CD4-positive, CD25-positive, alpha-beta regulatory T cell (primary cell): ENCODE measurements at regions not wholly inside any gene's neighbourhood (a gene's known extent, or its start where the extent isn't known, plus 50 kb on each side); places are given as distances from the start of the nearest gene placed in this dataset.

Experiments
- ATAC-seq, 2 donors: fragments of 150-1000 bp; cut with Tn5 transposase; one replicate each; pipeline ENCODE4 v1.10.0; 2021; ENCODE audit warnings: low read depth in 2 of 2, moderate number of reproducible peaks in 2 of 2, moderate library complexity in 1 of 2
- DNase-seq, 3 donors: peaks; one replicate each; pipeline versions ENCODE4 v3.0.0 to v3.0.0-alpha.2; 2012 to 2022; ENCODE audit warnings: mixed read lengths in 1 of 3
- H3K27ac ChIP-seq: one replicate; pipeline ENCODE4 v1.7.0; 2013; ENCODE audit warnings: mild to moderate bottlenecking, low read length; ENCODE audit not compliant: insufficient read depth, poor library complexity, severe bottlenecking
- H3K27me3 ChIP-seq: one replicate; pipeline ENCODE4 v1.7.0; 2013; ENCODE audit warnings: low read length; ENCODE audit not compliant: control insufficient read depth, insufficient read depth
- H3K36me3 ChIP-seq: one replicate; pipeline ENCODE4 v1.7.0; 2013; ENCODE audit warnings: mild to moderate bottlenecking, low read length, moderate library complexity; ENCODE audit not compliant: control insufficient read depth, insufficient read depth
- H3K4me1 ChIP-seq: 2 replicates; pipeline ENCODE4 v1.7.0; 2013; ENCODE audit warnings: mild to moderate bottlenecking, low read length; ENCODE audit not compliant: insufficient read depth, control insufficient read depth, poor library complexity, severe bottlenecking
- H3K4me3 ChIP-seq: one replicate; pipeline ENCODE4 v1.7.0; 2013; ENCODE audit warnings: low read depth, mild to moderate bottlenecking, low read length, moderate library complexity
- H3K9me3 ChIP-seq, 2 experiments: 1 replicate in 1 of 2; 2 replicates in 1 of 2; pipeline ENCODE4 v1.7.0; 2013; ENCODE audit warnings: low read length in 2 of 2, mild to moderate bottlenecking in 1 of 2, moderate library complexity in 1 of 2; ENCODE audit not compliant: control insufficient read depth in 2 of 2
- H3K27ac Mint-ChIP-seq, 3 donors: one replicate each; pipeline ENCODE4 v1.8.0; 2020 to 2022; ENCODE audit warnings: mild to moderate bottlenecking in 3 of 3, mixed read lengths in 3 of 3, moderate library complexity in 2 of 3
- H3K27me3 Mint-ChIP-seq: one replicate; pipeline ENCODE4 v1.8.0; 2022; ENCODE audit warnings: mild to moderate bottlenecking, mixed read lengths
- H3K36me3 Mint-ChIP-seq: one replicate; pipeline ENCODE4 v1.8.0; 2020; ENCODE audit warnings: mixed read lengths
- H3K4me1 Mint-ChIP-seq, 4 donors: one replicate each; pipeline ENCODE4 v1.8.0; 2020 to 2022; ENCODE audit warnings: mixed read lengths in 4 of 4, mild to moderate bottlenecking in 1 of 4
- H3K4me3 Mint-ChIP-seq, 4 donors: one replicate each; pipeline ENCODE4 v1.8.0; 2020 to 2022; ENCODE audit warnings: mild to moderate bottlenecking in 4 of 4, mixed read lengths in 4 of 4, moderate library complexity in 3 of 4
- H3K9me3 Mint-ChIP-seq, 7 donors: one replicate each; pipeline ENCODE4 v1.8.0; 2020 to 2022; ENCODE audit warnings: mixed read lengths in 7 of 7, mild to moderate bottlenecking in 3 of 7, moderate library complexity in 2 of 7

DNA sequence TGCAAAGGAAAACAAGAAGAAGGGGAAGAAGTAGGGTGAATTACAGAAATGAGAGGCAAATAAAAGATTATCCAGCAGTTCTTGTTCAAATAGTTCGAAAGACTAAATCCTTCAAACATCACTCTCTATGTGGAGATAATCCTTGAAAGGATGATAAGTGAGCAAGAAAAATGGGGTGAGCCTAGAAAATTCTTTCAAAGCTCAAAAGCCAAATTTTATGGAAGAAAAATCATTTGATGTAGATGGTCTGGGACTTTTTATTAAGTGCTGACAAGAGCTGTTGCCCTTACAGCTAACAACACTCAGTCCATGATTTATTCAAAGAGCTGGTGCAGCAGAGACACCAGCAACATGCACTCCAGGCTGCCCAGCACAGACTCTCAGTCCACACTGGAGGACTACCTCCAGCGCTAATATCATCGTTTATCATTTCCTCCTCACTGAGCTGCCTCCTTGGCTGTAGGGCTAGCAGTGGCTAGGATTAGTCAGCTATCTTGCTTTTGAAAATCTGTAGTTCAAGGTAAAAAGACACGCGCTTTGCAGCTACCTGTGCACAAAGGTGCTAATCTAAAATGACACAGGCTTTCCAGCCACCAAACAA is 264.8 kb upstream of the KIF2A start:
- no peaks in the 10 kb centered on the region for H3K27me3 ChIP-seq
- ATAC-seq (no peak), DNase-seq (no peak)
- no peak overlapping the region for H3K27ac ChIP-seq
- Mint-ChIP-seq H3K27me3 (peaks cover 5% of the 10 kb centered on the region), H3K4me3 (no peak overlapping the region), H3K36me3 (no peaks in the 10 kb centered on the region), H3K4me1 (no peaks in the 10 kb centered on the region), H3K27ac (no peak overlapping the region), H3K9me3 (peaks cover 0 to 8% (median 2%) of the 10 kb centered on the region in 7 donors)
- no peaks in the 10 kb centered on the region for H3K36me3 ChIP-seq
- no peaks in the 10 kb centered on the region for H3K9me3 ChIP-seq
- H3K4me1 ChIP-seq, result no peaks in the 10 kb centered on the region
- no peak overlapping the region for H3K4me3 ChIP-seq

DNA sequence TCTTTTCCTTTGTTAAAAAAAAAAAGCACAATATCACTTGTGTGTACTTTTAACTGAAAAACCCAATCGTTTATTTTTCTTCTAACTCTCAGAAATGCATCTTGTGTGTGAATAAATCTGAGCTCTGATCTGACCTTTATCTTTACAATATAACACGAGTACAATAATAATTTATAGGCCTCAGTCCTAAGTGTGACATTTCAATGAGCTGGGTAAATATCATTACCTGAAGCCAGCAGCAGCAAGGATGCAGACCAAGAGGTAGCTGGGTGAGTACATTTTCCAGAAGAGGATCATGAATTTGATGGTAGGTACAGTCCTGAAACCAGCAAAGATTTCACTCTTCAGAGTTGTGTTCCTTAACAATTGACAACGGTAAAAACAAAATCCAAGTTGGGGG is 264.0 kb upstream of the KIF2A start:
- H3K4me3 Mint-ChIP-seq, result no peak overlapping the region

DNA sequence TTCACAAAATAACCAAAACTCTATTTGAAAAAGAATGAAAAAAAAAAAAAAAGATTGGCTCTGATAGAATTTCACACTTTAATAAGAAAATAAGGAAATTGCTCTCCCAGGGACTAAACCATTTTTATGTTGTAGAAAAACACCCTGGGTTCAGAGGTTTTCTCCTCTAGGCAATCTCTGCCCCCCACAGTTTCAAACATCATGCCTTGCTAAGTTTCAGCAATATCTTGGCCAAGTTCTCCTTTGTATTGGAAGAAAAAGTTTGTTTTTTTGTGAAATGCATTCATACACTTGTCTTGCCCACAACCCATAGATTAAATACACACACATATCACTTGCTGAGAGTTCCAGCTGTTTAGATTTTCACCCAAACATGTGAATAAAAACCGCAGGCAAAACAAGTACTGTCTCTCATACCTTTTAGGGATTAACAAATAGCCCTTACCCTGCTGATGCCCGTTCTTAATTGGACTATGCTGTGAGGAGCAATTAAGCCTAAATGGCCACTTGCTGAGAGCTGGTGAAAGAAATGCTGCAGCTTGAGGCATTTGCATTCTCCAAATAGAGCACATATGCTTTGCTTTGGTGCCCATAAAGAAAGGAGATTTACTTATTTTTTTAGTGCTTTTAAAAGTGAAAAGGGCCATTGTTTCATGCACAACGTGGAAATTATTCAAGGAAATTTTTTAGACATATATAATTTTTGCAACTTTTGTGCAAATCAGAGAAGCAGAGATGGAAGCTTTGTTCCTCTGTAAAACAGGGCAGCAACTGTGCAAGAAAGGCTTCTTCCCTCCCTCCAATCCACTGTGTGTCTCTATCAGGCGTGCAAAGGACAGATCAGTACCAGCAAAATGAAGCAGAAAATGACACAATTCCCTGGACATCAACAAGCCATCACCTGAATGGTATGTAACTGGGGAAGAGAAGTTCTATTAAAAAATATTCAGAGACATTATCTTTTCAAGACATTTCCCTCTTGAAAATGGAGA is 262.4 kb upstream of the KIF2A start:
- Mint-ChIP-seq H3K4me1 (no peaks in the 10 kb centered on the region), H3K27ac (no peak overlapping the region), H3K27me3 (peaks cover 11% of the 10 kb centered on the region), H3K4me3 (no peak overlapping the region), H3K9me3 (peaks cover 0 to 9% (median 5%) of the 10 kb centered on the region in 7 donors), H3K36me3 (no peaks in the 10 kb centered on the region)
- H3K36me3 ChIP-seq, result no peaks in the 10 kb centered on the region
- no peaks in the 10 kb centered on the region for H3K27me3 ChIP-seq
- no peaks in the 10 kb centered on the region for H3K4me1 ChIP-seq
- H3K27ac ChIP-seq, result no peak overlapping the region
- DNase-seq, result no peak
- no peak for ATAC-seq
- H3K9me3 ChIP-seq, result no peaks in the 10 kb centered on the region
- H3K4me3 ChIP-seq, result no peak overlapping the region

More for the DNA sequence above, 264.0 kb upstream of the KIF2A start:
- H3K27me3 ChIP-seq, result no peaks in the 10 kb centered on the region
- H3K27ac ChIP-seq, result no peak overlapping the region
- no peaks in the 10 kb centered on the region for H3K36me3 ChIP-seq
- peaks cover 0 to 7% (median 3%) of the 10 kb centered on the region in 7 donors for H3K9me3 Mint-ChIP-seq
- no peak overlapping the region for H3K27ac Mint-ChIP-seq
- H3K36me3 Mint-ChIP-seq, result no peaks in the 10 kb centered on the region
- H3K4me1 Mint-ChIP-seq, result no peaks in the 10 kb centered on the region
- no peak overlapping the region for H3K4me3 ChIP-seq
- ATAC-seq (no peak), DNase-seq (no peak)
- peaks cover 5% of the 10 kb centered on the region for H3K27me3 Mint-ChIP-seq
- H3K9me3 ChIP-seq, result no peaks in the 10 kb centered on the region
- H3K4me1 ChIP-seq, result no peaks in the 10 kb centered on the region

GRCh38 chr5:62044989-62045388 is 261.0 kb upstream of the KIF2A start:
- no peak for DNase-seq
- H3K36me3 Mint-ChIP-seq, result no peaks in the 10 kb centered on the region
- H3K27ac Mint-ChIP-seq, result no peak overlapping the region
- H3K27ac ChIP-seq, result no peak overlapping the region
- H3K9me3 ChIP-seq, result no peaks in the 10 kb centered on the region
- peaks cover 11% of the 10 kb centered on the region for H3K27me3 Mint-ChIP-seq
- peaks cover 0 to 11% (median 5%) of the 10 kb centered on the region in 7 donors for H3K9me3 Mint-ChIP-seq
- no peaks in the 10 kb centered on the region for H3K36me3 ChIP-seq
- no peaks in the 10 kb centered on the region for H3K27me3 ChIP-seq
- H3K4me3 Mint-ChIP-seq, result no peak overlapping the region
- no peaks in the 10 kb centered on the region for H3K4me1 Mint-ChIP-seq
- H3K4me1 ChIP-seq, result no peaks in the 10 kb centered on the region
- ATAC-seq, result no peak
- no peak overlapping the region for H3K4me3 ChIP-seq

DNA sequence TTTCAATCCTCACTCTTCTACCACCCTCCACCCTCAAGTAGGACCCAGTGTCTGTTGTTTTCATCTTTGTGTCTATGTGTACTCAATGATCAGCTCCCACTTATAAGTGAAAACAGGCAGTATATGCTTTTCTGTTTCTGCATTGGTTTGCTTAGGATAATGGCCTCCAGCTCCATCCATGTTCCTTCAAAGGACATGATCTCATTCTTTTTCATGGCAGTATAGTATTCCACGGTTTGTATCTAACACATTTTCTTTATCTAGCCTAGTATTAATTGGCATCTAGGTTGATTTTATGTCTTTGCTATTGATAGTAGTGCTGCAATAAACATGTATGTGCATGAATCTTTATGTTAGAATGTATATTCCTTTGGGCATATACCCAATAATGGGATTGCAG is 259.8 kb upstream of the KIF2A start:
- Mint-ChIP-seq H3K4me3 (no peak overlapping the region), H3K9me3 (peaks cover 0 to 13% (median 8%) of the 10 kb centered on the region in 7 donors), H3K36me3 (no peaks in the 10 kb centered on the region), H3K27ac (no peak overlapping the region), H3K4me1 (no peaks in the 10 kb centered on the region), H3K27me3 (peaks cover 11% of the 10 kb centered on the region)
- no peak overlapping the region for H3K4me3 ChIP-seq
- ATAC-seq, result no peak
- no peaks in the 10 kb centered on the region for H3K9me3 ChIP-seq
- no peaks in the 10 kb centered on the region for H3K4me1 ChIP-seq
- H3K27ac ChIP-seq, result no peak overlapping the region
- peaks cover 2% of the 10 kb centered on the region for H3K27me3 ChIP-seq
- H3K36me3 ChIP-seq, result no peaks in the 10 kb centered on the region
- DNase-seq, result no peak

DNA sequence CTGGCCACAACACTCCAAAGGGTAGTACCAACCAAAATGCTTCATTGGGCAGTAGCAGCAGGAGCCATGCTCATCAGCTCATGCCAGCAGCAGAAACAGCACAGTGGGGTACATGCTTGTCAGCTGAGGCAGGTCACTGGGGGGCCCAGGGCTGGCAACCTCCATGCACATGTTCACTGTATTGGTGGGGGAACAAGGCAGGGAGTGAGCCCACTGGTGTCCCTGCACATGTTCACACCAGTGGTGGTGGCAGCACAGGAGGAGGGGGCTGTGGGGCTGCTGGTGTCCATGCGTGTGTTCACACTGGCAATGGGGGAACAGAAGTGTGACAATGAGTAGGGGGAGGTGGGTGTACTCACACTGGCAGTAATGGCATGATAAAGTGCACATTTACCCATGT is 254.3 kb upstream of the KIF2A start:
- Histone ChIP-seq H3K9me3 (no peaks in the 10 kb centered on the region), H3K4me3 (no peak overlapping the region), H3K27ac (no peak overlapping the region), H3K36me3 (no peaks in the 10 kb centered on the region), H3K4me1 (no peaks in the 10 kb centered on the region), H3K27me3 (peaks cover 2% of the 10 kb centered on the region)
- Mint-ChIP-seq H3K4me3 (no peak overlapping the region), H3K4me1 (no peaks in the 10 kb centered on the region), H3K27me3 (peaks cover 6% of the 10 kb centered on the region), H3K27ac (no peak overlapping the region), H3K36me3 (no peaks in the 10 kb centered on the region), H3K9me3 (peaks cover 3 to 13% (median 5%) of the 10 kb centered on the region in 7 donors)
- ATAC-seq (no peak), DNase-seq (no peak)

GRCh38 chr5:62059960-62060359 is 246.0 kb upstream of the KIF2A start:
- H3K9me3 Mint-ChIP-seq, result peaks cover 0 to 5% (median 0%) of the 10 kb centered on the region in 7 donors

More at GRCh38 chr5:62059960-62060359, 246.0 kb upstream of the KIF2A start:
- Mint-ChIP-seq H3K27me3 (peaks cover 8% of the 10 kb centered on the region), H3K4me1 (no peaks in the 10 kb centered on the region), H3K27ac (no peak overlapping the region), H3K36me3 (no peaks in the 10 kb centered on the region), H3K4me3 (no peak overlapping the region)
- H3K4me1 ChIP-seq, result no peaks in the 10 kb centered on the region
- H3K36me3 ChIP-seq, result no peaks in the 10 kb centered on the region
- H3K4me3 ChIP-seq, result no peak overlapping the region
- H3K9me3 ChIP-seq, result no peaks in the 10 kb centered on the region
- H3K27ac ChIP-seq, result no peak overlapping the region
- no peaks in the 10 kb centered on the region for H3K27me3 ChIP-seq
- ATAC-seq, result no peak
- DNase-seq, result no peak
